ENCODE measurements at regions not wholly inside any gene's neighbourhood (a gene's known extent, or its start where the extent isn't known, plus 50 kb on each side); places are given as distances from the start of the nearest gene placed in this dataset.
A peak's percentile ranks its signal among the peaks of the same experiment; 100 is the strongest.

GRCh38 chr5:167812871-167813270, 478.6 kb upstream of the WWC1 start:
- H3K4me1 ChIP-seq (ENCODE audit: control insufficient read depth, extremely low read depth, insufficient read depth, low read length): peaks cover 54% of the 10 kb centered on the region
- H3K4me2 ChIP-seq (ENCODE audit: control insufficient read depth, extremely low read depth, insufficient read depth, low read depth, low read length): no peak overlapping the region
- H2AFZ ChIP-seq (ENCODE audit: control insufficient read depth, low read length): peak overlapping the region; percentile 56
- no peaks in the 10 kb centered on the region for H4K20me1 ChIP-seq (ENCODE audit: control insufficient read depth, extremely low read depth, insufficient read depth, low read length)
- H3K9me1 ChIP-seq (ENCODE audit: control insufficient read depth, extremely low read depth, insufficient read depth, low read length): no peaks in the 10 kb centered on the region
- no peaks in the 10 kb centered on the region for H3K9me3 ChIP-seq (ENCODE audit: control insufficient read depth, low read depth, low read length)
- no peak overlapping the region for H3K27ac ChIP-seq (ENCODE audit: control insufficient read depth, insufficient read depth, low read length)
- dilution Hi-C loops (cut with MboI; ENCODE audit: extremely low pct_ligation_motif_present, low sequenced_read_pairs): no loop called here
- FAIRE-seq (no peak), DNase-seq (ENCODE audit: low read depth, low spot score) (no peak)
- H3K79me2 ChIP-seq (ENCODE audit: control insufficient read depth, insufficient read depth, low read length): no peaks in the 10 kb centered on the region
- no peaks in the 10 kb centered on the region for H3K27me3 ChIP-seq (ENCODE audit: control insufficient read depth, extremely low read depth, insufficient read depth, low read length)
- no peak overlapping the region for H3K4me3 ChIP-seq (ENCODE audit: control insufficient read depth in 2 of 3, extremely low read depth in 1 of 3, insufficient read depth in 2 of 3, low read depth in 1 of 3, low read length in 3 of 3)
- no peak for TF ChIP-seq CTCF (optimal IDR thresholded peaks at IDR 0.05 in 1 of 3, IDR thresholded peaks at IDR 0.05 in 1 of 3, conservative IDR thresholded peaks at IDR 0.05 in 1 of 3; ENCODE audit: extremely low read depth in 1 of 3, insufficient read depth in 2 of 3, low read length in 3 of 3)
- TF ChIP-seq EZH2 (IDR thresholded peaks at IDR 0.05; ENCODE audit: low read length): no peak
- no peaks in the 10 kb centered on the region for H3K36me3 ChIP-seq (ENCODE audit: control insufficient read depth in 2 of 2, extremely low read depth in 1 of 2, insufficient read depth in 2 of 2, low read length in 2 of 2)
- H3K9ac ChIP-seq (ENCODE audit: control insufficient read depth, extremely low read depth, insufficient read depth, low read length): no peak overlapping the region

- DNase-seq (ENCODE audit: low read depth, low spot score) (no peak), FAIRE-seq (peak; percentile 67)
- no peak overlapping the region for H3K9ac ChIP-seq (ENCODE audit: control insufficient read depth, extremely low read depth, insufficient read depth, low read length)
- TF ChIP-seq CTCF (optimal IDR thresholded peaks at IDR 0.05 in 1 of 3, IDR thresholded peaks at IDR 0.05 in 1 of 3, conservative IDR thresholded peaks at IDR 0.05 in 1 of 3; ENCODE audit: extremely low read depth in 1 of 3, insufficient read depth in 2 of 3, low read length in 3 of 3): no peak
- no peak for TF ChIP-seq EZH2 (IDR thresholded peaks at IDR 0.05; ENCODE audit: low read length)
- dilution Hi-C loops (cut with MboI; ENCODE audit: extremely low pct_ligation_motif_present, low sequenced_read_pairs): no loop called here
- H3K4me1 ChIP-seq (ENCODE audit: control insufficient read depth, extremely low read depth, insufficient read depth, low read length): peaks cover 57% of the 10 kb centered on the region
- H4K20me1 ChIP-seq (ENCODE audit: control insufficient read depth, extremely low read depth, insufficient read depth, low read length): no peaks in the 10 kb centered on the region
- no peaks in the 10 kb centered on the region for H3K79me2 ChIP-seq (ENCODE audit: control insufficient read depth, insufficient read depth, low read length)
- no peaks in the 10 kb centered on the region for H3K9me3 ChIP-seq (ENCODE audit: control insufficient read depth, low read depth, low read length)
- no peaks in the 10 kb centered on the region for H3K36me3 ChIP-seq (ENCODE audit: control insufficient read depth in 2 of 2, extremely low read depth in 1 of 2, insufficient read depth in 2 of 2, low read length in 2 of 2)
- H3K4me3 ChIP-seq (ENCODE audit: control insufficient read depth in 2 of 3, extremely low read depth in 1 of 3, insufficient read depth in 2 of 3, low read depth in 1 of 3, low read length in 3 of 3): no peak overlapping the region
- H2AFZ ChIP-seq (ENCODE audit: control insufficient read depth, low read length): no peak overlapping the region
- no peak overlapping the region for H3K27ac ChIP-seq (ENCODE audit: control insufficient read depth, insufficient read depth, low read length)
- H3K4me2 ChIP-seq (ENCODE audit: control insufficient read depth, extremely low read depth, insufficient read depth, low read depth, low read length): no peak overlapping the region
- H3K27me3 ChIP-seq (ENCODE audit: control insufficient read depth, extremely low read depth, insufficient read depth, low read length): no peaks in the 10 kb centered on the region
- H3K9me1 ChIP-seq (ENCODE audit: control insufficient read depth, extremely low read depth, insufficient read depth, low read length): no peaks in the 10 kb centered on the region
Observed at GRCh38 chr5:167813389-167813788, 478.1 kb upstream of the WWC1 start.

Data from keratinocyte (primary cell).